ENCODE measurements at regions not wholly inside any gene's neighbourhood (a gene's known extent, or its start where the extent isn't known, plus 50 kb on each side); places are given as distances from the start of the nearest gene placed in this dataset.

DNA sequence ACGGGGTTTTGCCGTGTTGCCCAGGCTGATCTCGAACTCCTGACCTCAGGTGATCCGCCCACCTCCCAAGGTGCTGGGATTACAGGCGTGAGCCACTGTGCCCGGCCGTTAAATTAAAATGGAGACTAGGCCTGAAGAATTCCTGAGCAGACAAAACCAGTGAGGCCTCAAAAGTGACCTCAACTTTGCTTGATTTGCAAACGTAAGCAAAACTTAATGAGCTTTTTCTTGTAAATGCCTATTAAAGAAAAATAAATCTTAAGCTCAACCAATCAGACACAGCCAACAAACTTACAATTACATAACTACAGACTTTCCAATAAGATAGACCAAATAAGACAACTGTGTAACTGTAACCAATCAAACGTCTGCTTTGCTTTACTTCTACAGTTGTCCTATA, 111.3 kb upstream of the SEMA6A start:
- DNase-seq (ENCODE audit: low spot score) = no peak

DNA sequence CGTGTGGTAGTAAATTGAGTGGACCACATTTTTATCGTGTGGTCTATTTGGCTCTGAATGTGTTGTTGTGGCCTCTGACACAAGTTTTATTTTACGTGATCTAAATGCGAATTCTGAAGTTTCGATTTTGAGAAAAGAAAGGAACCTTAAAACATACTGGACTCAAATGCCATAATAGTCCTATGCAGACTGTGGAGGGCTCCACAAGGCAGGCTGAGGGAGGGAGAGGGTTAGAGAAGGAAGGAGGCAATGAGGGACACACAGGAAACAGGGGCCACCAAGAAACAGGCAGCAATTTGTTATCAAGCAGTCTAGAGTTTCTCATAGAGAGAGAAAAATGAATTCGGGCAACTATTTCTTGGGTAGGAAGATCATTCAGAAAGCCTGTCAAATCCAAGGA, 110.4 kb upstream of the SEMA6A start:
- DNase-seq (ENCODE audit: low spot score) = no peak

DNA sequence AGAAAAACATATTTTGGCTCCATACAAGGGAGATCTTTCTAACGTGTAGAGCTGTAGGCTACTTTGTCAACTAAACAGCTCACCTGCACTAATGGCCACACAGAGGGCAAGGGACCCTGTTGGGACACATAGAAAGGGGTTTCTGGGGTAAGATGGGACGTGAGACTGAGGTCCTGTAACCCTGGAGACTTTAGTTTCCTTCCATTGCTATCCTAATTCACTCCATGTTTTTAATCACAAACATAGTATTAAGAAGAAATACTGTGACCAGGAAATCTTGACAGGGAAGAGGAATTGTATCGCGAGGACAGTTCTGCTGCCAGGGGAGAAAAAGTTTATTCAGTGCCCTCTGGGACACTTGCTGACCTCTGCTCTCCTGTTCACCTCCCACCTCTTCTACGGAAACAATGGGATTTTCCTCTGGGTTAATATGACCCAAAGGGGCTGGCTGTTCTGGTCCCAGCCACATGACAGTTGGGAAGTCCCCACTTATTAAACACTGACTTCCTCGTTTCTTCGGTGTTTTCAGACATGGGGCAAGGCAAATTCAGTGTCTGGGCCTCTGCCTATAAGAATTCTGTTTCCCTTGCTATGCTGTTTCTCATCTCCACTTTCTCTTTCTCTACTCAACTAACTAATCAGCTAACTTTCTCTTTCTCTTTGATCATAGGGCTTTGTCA, 106.9 kb upstream of the SEMA6A start:
- no peak for DNase-seq (ENCODE audit: low spot score)

DNA sequence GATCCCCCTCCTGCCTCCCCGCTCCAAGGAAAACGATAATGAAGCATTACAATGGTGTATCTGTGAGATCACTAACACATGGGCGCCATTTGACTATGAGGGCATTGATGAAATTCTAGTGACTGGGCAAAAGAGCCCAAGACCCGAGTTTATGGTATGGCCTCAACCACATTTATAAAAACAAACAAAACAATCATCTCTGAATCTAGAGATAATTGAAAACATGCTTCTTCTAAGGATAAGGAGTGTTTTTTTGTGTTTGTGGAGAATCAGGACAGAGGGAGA, 100.9 kb upstream of the SEMA6A start:
- no peak for DNase-seq (ENCODE audit: low spot score)

DNA sequence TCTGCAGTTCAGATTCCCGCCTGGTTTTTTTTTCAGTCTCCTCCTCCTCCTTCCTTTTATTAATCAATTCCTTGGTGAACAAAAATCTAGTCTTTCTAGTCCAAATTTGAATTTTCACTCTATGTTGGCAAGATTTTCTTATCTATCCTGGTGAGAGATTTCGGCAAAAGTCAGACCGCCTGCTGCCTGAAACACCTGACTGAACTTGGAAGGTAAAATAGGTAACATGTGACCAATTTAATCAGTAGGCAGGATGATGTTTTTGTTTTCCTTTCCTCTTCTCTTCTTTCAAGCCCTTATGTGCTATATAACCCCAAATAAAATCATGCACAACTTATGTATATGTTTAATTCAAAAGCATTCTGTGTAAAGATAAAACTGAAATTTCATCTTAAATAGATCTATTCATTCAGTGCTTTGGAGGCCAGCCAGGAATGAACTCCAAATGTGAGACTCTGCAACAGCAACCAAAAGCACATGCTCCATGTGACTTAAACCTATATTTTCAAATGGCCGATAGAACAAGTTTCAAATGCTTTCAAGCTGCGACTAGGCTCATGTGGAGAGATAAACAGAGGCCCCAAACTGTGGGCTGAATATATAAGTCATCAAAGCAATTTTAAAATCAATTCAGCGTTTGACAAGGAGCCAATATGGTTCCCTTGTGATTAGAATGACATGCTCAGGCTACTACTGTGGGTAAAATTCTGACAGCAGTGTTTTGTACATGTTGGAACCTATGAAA, 100.4 kb upstream of the SEMA6A start:
- no peak for DNase-seq (ENCODE audit: low spot score)

DNA sequence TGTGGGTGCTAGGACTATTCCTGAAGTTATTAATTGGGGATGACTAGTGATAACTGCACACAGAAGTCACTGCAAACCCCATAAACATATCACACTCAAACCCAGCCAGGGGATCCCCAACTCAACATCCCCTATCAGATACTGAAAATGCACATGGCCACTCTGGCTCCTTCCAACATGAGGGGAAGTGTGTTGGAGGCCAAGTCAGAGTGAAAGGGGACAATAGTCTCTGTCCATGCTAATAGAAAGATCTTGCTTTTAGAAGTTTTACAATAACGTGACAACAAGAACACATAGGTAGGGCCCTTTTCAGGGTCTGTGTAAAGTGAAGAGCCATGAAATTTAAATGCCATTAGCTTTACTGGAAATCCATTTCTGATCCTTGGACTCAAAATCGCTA, 98.8 kb upstream of the SEMA6A start:
- DNase-seq (ENCODE audit: low spot score) = no peak

DNA sequence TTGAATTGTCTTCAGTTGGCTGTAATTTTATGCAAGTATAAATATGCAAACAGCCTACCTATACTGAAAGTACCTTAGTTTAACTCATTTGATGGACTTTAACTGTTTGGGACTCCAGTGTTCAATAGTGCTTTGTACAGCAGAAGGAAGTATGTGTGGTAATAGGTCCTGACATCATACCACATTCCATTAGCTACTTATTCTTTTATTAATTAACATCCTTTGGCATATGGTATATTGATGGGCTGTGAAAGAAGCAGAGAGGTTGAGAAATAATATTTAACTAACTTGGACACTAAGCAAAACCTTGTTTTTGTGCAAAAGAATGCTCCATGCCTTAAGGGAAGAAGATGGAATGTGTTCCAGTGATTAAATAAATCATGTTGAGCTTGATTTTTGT, 97.6 kb upstream of the SEMA6A start:
- no peak for DNase-seq (ENCODE audit: low spot score)

DNA sequence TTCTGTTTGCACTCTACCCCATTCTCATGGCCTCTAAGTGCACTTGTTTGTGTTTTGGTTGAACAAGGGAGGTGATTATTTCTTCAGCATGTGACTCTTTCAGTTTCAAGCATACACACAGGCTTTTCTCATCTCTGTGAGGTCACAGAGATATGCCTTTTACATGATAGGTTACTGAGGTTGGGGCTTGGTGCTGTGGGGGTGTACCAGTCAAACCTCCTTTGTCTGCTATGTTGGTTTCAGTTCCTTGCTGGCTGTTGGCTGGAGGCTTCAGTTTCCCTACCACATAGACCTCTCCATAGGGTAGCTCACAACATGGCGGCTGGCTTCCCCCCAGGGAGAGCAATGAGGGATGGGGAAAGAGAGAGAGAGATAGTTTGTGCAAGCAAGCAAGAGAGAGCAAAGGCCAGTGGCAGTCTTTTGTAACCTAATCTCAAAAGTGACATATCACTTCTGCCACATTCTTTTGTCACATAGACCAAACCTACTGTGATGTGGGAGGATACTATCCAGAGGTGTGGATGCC, 96.7 kb upstream of the SEMA6A start:
- no peak for DNase-seq (ENCODE audit: low spot score)

DNA sequence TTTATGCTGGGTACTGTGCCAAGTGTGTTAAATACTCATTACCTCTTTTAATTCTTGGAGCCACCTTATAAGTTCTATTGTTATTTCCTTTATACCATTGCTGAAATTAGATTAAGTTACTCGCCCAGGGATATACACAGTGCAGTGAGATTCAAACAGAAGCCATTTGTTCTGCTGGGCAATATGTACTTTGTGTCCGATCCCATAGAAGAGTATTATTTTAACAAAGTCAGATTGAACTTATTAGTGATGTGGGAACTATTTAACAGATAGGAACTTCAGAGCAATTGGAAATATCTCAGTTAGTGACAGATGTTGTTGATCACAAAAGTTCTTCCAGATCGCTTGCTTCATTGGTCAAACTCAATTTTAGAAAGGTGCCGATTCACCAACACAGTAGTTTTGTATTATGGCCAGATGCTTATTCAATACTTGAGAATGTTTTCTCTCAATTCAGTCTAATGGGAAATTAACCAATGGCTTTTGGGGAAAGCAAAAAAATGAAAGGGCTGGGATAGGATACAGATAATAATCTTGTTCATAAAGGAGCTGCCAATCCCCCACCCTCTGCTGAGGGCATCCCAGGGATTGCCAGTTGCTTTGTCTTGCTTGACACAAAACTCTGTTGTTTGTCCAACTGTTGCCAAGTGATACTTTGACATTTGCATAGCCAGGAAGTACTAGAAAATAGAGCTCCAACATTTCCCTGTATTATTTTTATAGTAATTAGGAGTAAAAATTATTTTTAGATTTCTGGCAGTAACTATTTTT, 94.8 kb upstream of the SEMA6A start:
- DNase-seq (ENCODE audit: low spot score) = peak; percentile 86

DNA sequence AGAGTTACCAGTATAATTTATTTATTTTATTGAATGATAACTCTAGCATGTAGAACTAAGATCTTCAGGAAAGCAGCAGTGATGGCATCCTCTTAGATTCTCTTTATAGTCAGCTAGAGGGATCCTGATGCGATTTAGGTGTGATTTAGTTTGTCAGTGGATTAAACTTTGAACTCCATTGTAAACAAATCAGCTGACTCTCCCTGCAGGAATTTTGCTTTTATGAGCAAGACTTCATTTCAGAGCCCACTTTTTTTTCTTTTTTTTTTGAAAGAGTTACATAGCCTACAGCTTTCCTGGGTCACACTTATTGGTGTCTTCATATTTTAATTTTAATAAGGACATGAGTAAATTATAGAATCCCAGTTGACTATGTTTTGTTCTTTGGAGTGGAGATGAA, 93.8 kb upstream of the SEMA6A start:
- DNase-seq (ENCODE audit: low spot score) = no peak

DNA sequence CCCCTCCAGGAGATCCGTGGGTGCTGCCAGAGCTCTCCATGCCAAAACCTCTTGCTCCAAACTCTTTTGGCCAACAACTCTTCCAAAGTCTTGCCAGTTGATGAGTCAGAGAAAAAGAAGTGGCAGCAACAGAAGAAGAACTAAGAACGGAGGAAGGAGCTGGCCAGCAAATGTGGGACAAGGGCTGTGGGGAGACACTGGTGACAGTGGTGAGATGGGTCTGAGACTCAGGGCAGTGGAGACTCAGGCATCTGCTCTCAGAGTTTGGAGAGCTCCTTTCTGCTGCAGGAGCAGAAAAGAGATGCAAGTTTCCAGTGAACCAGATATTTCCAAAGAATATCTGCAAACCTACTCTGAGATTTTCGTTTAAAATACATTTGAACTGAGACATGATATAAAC, 92.3 kb upstream of the SEMA6A start:
- DNase-seq (ENCODE audit: low spot score) = no peak

DNA sequence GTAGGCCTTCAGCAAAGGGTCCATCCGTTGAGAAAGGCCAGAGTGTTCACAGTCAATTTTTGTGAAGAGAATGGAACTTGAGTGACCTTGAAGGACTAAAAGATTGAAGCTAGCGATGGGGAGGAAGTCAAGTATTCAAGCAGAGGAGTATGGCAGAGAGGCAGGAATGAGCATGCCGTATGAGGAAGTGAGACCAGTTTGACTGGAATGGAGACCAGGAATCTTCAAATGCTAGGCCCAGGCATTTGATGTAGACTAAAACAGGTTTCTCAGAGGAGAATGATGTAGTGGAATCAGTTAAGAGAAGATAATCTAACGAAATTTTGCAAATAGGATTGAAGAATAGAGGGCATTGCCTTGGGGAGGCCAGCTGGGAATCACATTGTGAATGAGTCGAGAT, 90.4 kb upstream of the SEMA6A start:
- no peak for DNase-seq (ENCODE audit: low spot score)

DNA sequence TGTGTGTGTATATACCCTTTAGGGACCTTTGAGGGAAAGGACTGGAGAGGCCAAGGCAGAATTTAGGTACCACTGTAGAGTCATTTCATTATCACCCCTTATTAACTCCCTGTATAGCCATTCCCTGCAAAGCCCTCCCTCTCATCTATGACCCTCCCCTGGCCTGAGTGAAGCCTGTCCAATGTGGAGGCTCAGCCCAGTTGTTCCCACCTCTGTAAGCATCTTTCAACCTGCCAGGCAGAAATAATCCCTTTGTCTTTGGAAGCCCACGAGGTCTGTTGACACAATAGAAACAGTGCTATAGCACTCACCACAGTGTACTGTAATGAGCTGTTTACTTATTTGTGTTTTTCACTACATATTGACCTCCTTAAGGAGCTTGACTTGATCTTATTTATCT, 88.5 kb upstream of the SEMA6A start:
- DNase-seq (ENCODE audit: low spot score) = no peak

DNA sequence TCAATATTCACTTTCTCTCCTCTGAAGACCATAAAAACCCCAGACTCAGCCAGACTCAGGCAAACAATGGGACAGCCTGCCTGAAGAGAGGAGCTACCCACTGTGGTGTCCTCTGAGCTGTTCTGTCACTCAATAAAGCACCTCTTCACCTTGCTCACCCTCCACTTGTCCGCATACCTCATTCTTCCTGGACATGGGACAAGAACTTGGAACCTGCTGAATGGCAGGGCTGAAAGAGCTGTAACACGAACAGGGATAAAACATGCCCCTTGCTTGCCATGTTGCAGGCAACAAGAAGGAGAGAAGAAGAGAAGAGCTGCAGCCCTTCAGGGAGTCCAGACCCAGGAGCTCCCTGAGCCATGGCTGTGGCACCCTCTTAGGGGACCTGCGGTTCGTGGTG, 86.8 kb upstream of the SEMA6A start:
- no peak for DNase-seq (ENCODE audit: low spot score)

DNA sequence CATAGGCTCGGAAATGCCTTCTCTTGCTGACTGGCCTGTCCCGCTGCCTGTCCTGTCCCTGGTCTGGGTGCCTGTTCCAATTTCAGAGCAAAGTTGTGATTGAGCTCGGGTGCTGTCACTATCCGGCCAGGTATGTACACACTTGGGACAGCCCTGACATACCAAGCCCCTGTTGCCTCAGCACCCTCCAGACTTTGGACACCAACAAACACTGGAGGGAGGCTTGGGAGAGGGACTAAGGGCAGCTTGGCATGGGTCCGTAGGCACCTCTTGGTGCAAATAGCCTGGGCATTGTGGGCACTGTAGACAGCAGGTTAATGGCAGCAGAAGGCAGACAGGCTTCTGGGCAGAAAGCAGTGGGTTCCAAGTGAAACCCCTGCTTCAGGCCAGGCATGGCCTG, 86.3 kb upstream of the SEMA6A start:
- no peak for DNase-seq (ENCODE audit: low spot score)

DNA sequence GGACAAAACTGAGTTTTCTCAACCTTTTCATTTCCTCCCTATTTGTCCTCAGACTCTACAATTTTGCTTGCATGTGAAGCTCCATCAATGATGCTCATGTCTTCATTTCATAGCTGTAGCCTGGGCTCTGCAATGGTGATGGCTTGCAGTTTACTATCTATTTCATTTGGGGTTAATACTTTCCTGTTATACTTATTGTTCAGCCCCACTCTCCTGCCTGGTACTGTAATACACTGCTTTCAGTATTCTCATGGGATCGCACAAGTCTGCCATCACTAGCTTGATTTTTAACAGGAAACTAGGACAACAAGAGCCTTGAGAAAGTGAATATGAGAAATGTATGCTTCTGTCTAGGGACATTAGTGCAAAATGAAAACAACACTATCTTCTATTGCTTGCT, 84.2 kb upstream of the SEMA6A start:
- no peak for DNase-seq (ENCODE audit: low spot score)

DNA sequence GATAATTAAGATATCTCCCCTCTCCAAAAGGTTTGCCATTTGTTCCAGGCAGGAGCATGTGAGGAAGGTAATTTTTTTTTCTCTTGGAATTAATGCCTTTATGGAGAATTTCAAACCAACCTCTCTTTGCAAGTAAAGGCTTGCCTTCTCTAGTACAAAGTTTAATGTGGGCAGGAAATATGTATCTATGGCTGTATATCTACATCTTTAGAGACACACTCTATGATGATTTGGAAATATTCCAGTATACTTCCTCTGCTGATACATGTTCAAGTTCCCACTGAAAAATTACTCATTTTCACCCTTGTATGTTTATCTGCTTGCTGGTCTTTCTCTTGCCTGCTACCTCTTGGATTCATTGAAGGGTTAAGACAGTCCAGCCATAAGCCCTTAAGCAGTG, 83.5 kb upstream of the SEMA6A start:
- no peak for DNase-seq (ENCODE audit: low spot score)

DNA sequence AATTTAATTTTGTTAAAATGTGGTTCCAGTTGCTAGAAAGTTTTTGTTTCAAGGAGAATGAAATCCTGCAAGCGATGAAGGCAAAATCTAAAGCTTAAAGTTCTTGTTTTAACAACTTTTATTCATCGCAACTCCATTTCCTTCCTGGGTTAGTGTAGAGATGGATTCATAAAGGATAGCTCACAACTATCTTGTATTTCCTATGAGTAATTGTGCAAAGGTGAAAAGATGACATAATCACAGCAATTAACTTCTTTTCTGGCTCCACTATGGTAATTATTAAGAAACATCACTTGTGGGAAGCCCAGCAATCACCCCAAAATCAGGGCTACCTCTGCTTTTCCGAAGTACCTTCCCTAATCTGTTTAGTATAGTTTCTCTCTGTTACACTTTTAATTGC, 80.8 kb upstream of the SEMA6A start:
- DNase-seq (ENCODE audit: low spot score) = no peak

DNA sequence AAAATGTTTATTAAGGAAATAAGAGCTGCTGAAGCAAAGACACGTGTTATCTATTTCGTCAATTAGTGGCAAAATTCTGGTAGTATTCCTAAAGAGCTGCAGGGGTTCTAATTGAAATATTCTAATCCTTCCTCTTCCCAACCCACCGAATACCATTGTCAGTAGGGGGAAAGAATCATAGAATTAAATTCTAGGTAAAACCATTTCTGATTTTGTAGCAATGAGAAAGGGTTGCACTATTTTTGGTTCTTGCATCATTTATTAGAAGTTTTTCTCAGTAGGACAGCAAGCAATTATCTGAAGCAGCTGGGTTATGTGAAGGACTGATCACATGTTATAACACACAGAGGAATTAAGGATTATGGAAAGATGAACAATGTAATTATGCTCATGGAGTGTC, 80.3 kb upstream of the SEMA6A start:
- no peak for DNase-seq (ENCODE audit: low spot score)

DNA sequence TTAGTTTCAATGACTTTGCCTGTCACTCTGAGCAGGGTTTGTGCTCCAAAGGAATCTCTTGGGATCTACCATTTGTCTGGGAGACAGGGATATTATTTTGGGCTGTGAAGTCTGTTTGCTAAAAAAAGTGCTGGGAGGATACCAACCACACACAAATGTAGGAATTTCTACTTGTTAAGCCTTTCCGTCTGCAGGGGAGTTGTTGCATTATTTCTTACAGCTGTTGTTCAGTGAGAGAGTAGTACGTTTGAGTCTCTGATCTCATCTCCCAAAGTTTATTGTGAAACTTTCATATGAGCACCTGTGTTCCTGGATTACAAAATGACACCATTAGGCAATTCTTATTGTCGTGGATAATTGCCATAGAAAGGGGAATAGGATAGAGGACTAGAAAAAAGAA, 78.3 kb upstream of the SEMA6A start:
- peak; percentile 44 for DNase-seq (ENCODE audit: low spot score)

DNA sequence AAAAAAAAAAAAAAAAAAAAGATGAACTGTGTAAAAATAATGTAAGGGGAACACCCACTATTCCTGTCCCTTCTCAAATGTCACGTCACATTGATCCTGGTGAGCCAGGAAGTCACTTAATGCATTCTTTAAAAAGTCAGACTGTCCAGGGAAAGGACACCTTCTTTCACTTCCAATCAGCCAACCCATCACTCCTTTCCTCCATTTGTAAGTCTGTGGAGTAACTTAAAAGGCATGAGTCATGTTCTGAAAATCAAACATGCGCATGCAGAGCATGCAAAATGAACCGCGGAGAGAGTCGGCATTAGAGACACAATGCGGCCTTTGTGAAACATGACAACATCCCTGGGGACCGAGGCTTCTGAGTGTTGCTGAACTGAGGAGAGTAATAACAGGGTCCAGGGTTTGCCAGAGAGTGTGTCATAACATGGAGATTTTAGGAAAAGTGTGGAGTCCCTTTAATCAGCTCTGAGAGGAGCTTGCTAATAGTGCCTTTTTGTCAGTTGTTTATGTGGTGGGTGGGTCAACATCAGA, 77.6 kb upstream of the SEMA6A start:
- DNase-seq (ENCODE audit: low spot score) = peak; percentile 95

DNA sequence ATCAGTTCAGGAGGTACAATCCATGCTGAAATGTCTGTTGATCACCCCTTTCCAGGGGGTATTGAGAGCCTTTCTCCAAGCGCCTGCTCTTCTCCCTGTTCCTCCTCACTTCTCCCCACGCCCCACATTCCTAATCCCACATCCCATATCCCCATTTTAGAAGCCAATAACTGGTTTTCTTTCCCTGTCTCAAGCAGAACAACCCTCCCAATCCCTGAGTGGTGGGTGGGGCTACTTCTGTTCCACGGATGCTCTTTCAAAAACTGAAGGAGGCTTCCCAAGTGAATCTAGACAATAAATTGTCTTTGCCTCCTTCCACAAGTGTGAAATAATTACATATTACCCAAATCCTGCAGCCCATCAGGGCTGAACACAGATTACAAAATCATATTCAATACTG, 77.0 kb upstream of the SEMA6A start:
- no peak for DNase-seq (ENCODE audit: low spot score)

DNA sequence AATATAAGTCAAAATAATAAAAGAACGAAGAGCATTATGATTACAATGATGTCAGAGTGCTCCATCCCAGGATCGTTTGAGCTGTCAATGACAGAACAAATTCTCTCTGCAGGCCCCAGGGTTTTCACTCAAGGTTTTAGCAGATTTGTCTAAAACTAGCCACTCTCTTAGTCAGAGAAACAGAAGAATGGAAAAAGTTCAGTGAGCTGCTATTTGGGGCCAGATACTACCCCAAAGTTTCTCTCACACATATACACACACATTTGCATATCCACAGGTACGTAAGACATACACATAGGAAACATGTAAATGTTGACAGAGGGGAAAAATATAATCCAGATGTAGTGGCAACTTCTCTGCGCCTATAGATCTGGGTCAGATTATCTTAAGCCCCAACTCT, 76.3 kb upstream of the SEMA6A start:
- no peak for DNase-seq (ENCODE audit: low spot score)
